Activated B cell treated with CpG ODN at 0.5 μM for 24 hours (primary cell): ENCODE measurements at regions not wholly inside any gene's neighbourhood (a gene's known extent, or its start where the extent isn't known, plus 50 kb on each side); places are given as distances from the start of the nearest gene placed in this dataset.

Experiments
- ATAC-seq: fragments of 200-7000 bp; cut with Tn5 transposase; one replicate; pipeline ENCODE4 v1.10.0; 2021; ENCODE audit warnings: low read depth, mild to moderate bottlenecking, moderate library complexity
- CTCF ChIA-PET: fragments of 350-600 bp; sonication (Branson Sonifier 250); formaldehyde crosslinking; loops from one replicate; lab custom pipeline; 2021; ENCODE audit warnings: antibody characterized with exemption; lab: Charles Lee
- POLR2A ChIA-PET: fragments of 350-600 bp; sonication (Branson Sonifier 250); formaldehyde crosslinking; loops from one replicate; lab custom pipeline; 2021; ENCODE audit warnings: antibody characterized with exemption; lab: Charles Lee
- DNase-seq: peaks from one replicate; pipeline ENCODE4 v3.0.0; 2022
- H3K27ac Mint-ChIP-seq: one replicate; pipeline ENCODE4 v1.8.0; 2020; ENCODE audit warnings: mixed read lengths
- H3K27me3 Mint-ChIP-seq: one replicate; pipeline ENCODE4 v1.8.0; 2021; ENCODE audit warnings: mixed read lengths
- H3K36me3 Mint-ChIP-seq: one replicate; pipeline ENCODE4 v1.8.0; 2021; ENCODE audit warnings: low read depth, mixed read lengths
- H3K4me1 Mint-ChIP-seq: one replicate; pipeline ENCODE4 v1.8.0; 2021; ENCODE audit warnings: mixed read lengths
- H3K4me3 Mint-ChIP-seq: one replicate; pipeline ENCODE4 v1.8.0; 2020; ENCODE audit warnings: mild to moderate bottlenecking, mixed read lengths
- H3K9me3 Mint-ChIP-seq: one replicate; pipeline ENCODE4 v1.8.0; 2020; ENCODE audit warnings: mixed read lengths
- CTCF ChIP-seq: fragments of 200-600 bp; IDR thresholded peaks from one replicate; pipeline ENCODE4 v1.8.0; 2022; ENCODE audit warnings: antibody characterized with exemption, mild to moderate bottlenecking
- intact Hi-C: fragments of 100-400 bp; cut with micrococcal nuclease; formaldehyde crosslinking; loops from one replicate; pipeline ENCODE4 v1.15.1; 2024

GRCh38 chr18:76113101-76113500 is 381.9 kb downstream of the ZNF516 start:
- CTCF ChIA-PET: no interaction called here
- no peaks in the 10 kb centered on the region for H3K36me3 Mint-ChIP-seq

GRCh38 chr18:76102626-76103025 is 392.4 kb downstream of the ZNF516 start:
- DNase-seq (no peak), ATAC-seq (no peak)
- ChIA-PET POLR2A (no interaction called here), CTCF (no interaction called here)
- Mint-ChIP-seq H3K4me3 (no peak overlapping the region), H3K9me3 (peaks cover 17% of the 10 kb centered on the region), H3K27me3 (no peaks in the 10 kb centered on the region), H3K36me3 (no peaks in the 10 kb centered on the region), H3K4me1 (no peaks in the 10 kb centered on the region), H3K27ac (no peak overlapping the region)
- intact Hi-C loops: no loop called here
- TF ChIP-seq CTCF: no peak

More at GRCh38 chr18:76113101-76113500, 381.9 kb downstream of the ZNF516 start:
- TF ChIP-seq CTCF: no peak
- Mint-ChIP-seq H3K27me3 (no peaks in the 10 kb centered on the region), H3K4me1 (no peaks in the 10 kb centered on the region), H3K27ac (no peak overlapping the region), H3K9me3 (peaks cover 3% of the 10 kb centered on the region), H3K4me3 (no peak overlapping the region)
- intact Hi-C loops: no loop called here
- no peak for ATAC-seq
- POLR2A ChIA-PET: no interaction called here
- no peak for DNase-seq

GRCh38 chr18:76102156-76102555 is 392.9 kb downstream of the ZNF516 start:
- peaks cover 17% of the 10 kb centered on the region for H3K9me3 Mint-ChIP-seq
- H3K36me3 Mint-ChIP-seq: no peaks in the 10 kb centered on the region
- no peaks in the 10 kb centered on the region for H3K4me1 Mint-ChIP-seq
- POLR2A ChIA-PET: no interaction called here
- TF ChIP-seq CTCF: no peak
- no peak overlapping the region for H3K27ac Mint-ChIP-seq
- H3K27me3 Mint-ChIP-seq: no peaks in the 10 kb centered on the region
- no peak overlapping the region for H3K4me3 Mint-ChIP-seq
- ATAC-seq: no peak
- DNase-seq: no peak
- CTCF ChIA-PET: no interaction called here
- intact Hi-C loops: no loop called here

- Mint-ChIP-seq H3K4me1 (no peaks in the 10 kb centered on the region), H3K36me3 (no peaks in the 10 kb centered on the region), H3K4me3 (no peak overlapping the region), H3K27me3 (no peaks in the 10 kb centered on the region), H3K9me3 (peaks cover 15% of the 10 kb centered on the region), H3K27ac (no peak overlapping the region)
- intact Hi-C loops: no loop called here
- ATAC-seq: no peak
- ChIA-PET POLR2A (no interaction called here), CTCF (no interaction called here)
- no peak for TF ChIP-seq CTCF
- DNase-seq: no peak
Observed at GRCh38 chr18:76099931-76100457, 395.0 kb downstream of the ZNF516 start.

GRCh38 chr18:76098674-76099411 is 396.2 kb downstream of the ZNF516 start:
- H3K4me1 Mint-ChIP-seq: no peaks in the 10 kb centered on the region
- no peak overlapping the region for H3K27ac Mint-ChIP-seq
- DNase-seq (no peak), ATAC-seq (no peak)
- no peaks in the 10 kb centered on the region for H3K36me3 Mint-ChIP-seq
- TF ChIP-seq CTCF: no peak
- intact Hi-C loops: no loop called here
- peaks cover 13% of the 10 kb centered on the region for H3K9me3 Mint-ChIP-seq
- ChIA-PET POLR2A (no interaction called here), CTCF (no interaction called here)
- no peaks in the 10 kb centered on the region for H3K27me3 Mint-ChIP-seq
- no peak overlapping the region for H3K4me3 Mint-ChIP-seq
